ENCODE measurements at regions not wholly inside any gene's neighbourhood (a gene's known extent, or its start where the extent isn't known, plus 50 kb on each side); places are given as distances from the start of the nearest gene placed in this dataset.
A peak's percentile ranks its signal among the peaks of the same experiment; 100 is the strongest.

DNA sequence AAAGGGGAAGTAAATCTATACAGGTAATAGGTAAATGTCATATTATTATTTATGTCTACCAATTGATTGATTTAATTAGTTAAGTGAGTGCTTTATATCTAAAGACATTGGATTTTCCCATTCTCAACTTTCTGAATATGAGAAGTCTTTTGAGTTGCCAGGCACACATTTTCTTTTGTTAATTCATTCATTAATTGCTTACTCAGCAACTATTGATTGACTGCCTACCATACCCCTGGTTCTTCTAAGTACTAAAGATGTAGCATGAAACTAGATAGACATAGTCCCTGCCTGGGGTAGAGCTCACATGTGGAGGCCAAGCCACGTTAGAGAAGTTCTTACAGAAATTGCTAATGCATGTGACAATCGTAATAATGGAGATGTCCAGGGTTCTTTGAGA, 253.1 kb upstream of the LYZL1 start:
- FAIRE-seq: no peak

DNA sequence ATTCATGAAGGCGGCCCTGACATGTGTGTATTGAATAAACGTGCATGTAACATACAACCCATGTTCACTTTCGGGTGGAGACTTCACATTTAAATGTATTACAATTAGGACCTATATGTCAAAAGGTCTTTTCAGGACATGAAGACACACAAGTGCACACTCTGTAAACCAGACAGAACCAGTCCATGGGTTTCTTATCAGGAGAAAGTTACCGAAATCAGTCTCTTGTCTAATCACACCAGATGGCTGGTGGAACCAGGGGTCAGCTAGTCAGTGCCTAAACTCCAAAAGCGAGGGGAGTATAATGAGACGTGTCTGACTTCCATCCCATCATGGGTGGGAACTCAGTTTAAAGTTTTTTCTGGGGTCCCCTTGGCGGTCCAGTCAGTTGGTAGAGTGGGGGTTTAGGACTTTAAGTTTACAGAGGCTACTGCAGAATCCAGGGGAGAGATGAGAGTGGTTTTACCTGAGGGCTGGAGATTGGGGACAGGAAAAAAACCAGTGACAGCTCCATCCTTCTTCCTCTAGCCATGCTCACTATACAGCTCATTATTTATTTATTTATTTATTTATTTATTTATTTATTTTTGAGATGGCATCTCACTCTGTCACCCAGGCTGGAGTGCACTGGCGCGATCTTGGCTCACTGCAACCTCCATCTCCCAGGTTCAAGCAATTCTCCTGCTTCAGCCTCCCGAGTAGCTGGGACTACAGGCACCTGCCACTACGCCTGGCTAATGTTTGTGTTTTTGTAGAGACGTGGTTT, 251.3 kb upstream of the LYZL1 start:
- FAIRE-seq: no peak

DNA sequence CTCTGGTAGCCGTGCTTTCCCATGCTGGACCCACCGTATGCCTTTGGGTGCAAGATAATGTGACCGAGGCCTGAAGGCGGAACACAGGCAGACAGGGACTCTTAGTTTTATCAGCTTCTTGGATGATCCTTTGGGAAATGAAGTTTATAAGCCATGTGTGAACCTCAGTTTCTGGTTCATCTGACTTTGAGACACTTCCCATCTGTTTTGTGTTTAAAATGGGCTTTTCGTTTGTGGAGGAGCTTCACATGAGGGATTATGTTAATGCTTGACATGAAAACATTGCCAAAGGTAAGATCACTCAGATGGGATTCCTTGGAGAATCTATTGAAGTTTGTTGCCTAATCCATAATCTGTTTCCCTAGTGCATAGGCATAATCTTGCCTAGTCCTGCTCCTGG, 249.8 kb upstream of the LYZL1 start:
- FAIRE-seq: no peak

GRCh38 chr10:29039677-29040189, 249.1 kb upstream of the LYZL1 start:
- no peak for FAIRE-seq

DNA sequence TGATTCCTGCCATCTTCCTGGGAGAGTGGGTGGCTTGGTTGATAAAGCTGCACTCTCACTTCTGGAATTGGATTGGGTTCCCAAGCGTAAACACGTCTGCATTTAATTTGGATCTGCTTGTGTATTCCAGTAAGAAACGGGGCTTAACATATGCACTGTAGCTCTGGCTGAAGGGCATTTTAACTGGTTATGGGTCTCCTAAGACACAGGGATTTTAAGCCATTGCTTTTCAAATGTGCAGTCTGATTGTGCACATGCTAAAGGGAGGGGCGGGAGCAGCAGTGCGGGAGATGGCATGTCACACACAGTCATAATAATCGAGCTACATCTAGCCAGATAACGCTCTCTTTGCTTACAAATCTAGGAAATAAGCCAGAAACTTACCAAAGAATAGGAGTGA, 247.3 kb upstream of the LYZL1 start:
- FAIRE-seq: no peak

DNA sequence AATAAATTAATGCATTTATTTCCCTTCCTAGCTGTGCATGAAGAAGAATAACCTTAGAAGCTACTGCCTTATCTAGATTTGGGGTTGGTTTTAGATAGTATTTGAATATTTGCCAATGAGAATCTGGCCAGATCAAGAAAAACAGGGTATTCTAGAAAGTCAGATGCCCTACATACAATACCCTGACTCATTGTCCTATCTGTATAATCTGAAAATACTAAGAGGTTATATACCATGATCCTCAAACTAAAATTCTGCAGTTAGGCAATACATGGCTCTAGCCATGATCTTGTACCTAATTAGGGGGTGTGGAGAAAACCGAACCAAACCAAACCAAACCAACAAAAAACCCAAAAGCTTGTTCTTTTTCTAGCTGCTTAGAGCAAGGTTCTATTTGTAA, 240.4 kb upstream of the LYZL1 start:
- FAIRE-seq: no peak

DNA sequence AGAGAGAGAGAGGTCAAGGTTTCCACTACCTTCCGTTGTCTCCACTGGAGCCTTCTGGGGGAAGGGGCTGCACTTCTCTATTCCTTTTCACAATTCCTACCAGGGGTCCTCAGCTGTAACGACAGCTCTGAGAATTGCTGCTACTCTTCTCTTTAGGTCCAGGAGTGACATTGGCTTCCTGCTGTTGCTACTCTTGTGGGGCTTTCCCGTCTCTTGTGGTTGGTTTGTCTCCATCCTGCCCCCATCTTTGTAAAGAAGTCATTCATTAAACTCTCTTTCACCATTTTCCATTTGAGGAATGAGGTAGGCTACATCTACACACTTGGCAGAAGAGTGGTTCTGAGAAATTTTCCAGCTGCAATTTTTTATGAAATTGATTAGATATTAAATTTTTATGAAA, 238.8 kb upstream of the LYZL1 start:
- FAIRE-seq: no peak

GRCh38 chr10:29055101-29055500, 233.8 kb upstream of the LYZL1 start:
- FAIRE-seq: no peak

DNA sequence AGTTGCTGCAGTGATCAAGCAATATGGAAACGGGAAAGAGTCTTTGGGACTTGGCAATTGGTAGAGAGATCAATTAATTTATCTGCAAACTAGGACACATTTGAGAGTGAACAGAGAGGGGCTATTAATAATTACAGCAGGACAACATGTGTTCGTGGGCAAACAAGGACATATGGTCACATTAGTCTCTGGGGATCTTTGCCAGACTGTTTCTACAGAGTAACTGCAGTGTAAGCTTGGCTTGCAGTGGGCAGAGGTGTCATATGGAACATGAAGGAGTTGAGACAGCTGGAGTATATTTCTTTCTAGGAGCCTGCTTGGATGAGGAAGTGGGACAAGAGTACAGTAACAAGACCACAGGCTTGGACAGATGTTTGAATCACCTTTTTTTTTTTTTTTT, 232.1 kb upstream of the LYZL1 start:
- FAIRE-seq: peak; percentile 91

GRCh38 chr10:29057822-29058331, 231.0 kb upstream of the LYZL1 start:
- no peak for FAIRE-seq

DNA sequence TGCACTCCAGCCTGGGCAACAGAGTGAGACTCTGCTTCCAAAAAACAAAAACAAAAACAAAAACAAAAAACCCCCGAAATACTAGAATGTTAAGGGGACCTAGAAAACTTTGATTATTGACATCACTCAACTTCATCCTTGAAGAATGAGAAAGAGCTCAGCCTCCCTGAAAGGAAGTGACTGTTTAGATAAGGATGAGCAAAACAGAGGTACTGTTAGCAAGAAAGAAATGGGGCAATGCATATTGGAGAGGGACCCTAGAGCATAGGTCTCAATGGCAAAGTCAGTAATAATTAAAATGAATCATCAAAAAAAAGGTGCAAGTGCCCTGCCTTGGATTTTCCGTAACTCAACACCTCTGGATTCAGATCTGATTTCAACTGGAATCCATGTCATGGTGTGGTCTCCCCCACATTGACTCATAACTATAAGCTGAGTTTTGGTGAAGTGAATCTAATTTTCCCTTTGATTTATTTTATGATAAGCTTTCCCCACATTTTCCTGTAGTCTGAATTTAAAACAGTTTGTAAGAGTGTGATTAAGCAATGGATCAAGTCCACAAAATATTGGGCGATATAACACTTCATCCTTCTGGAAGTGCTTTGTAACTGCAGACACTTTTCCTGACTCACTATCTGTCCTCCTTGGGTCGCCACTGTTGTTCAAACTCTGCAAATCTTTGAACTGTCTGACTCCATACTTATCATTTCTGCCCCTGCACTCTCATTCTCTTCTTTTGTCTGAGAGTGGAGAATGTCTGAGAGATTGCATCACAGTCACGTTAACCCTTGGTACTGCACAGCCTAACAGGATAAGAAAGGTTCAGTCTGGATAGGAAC, 224.8 kb upstream of the LYZL1 start:
- no peak for FAIRE-seq

GRCh38 chr10:29064680-29065079, 224.2 kb upstream of the LYZL1 start:
- FAIRE-seq: no peak

- no peak for FAIRE-seq
These were observed 221.7 kb upstream of the LYZL1 start for GRCh38 chr10:29067161-29067560.

GRCh38 chr10:29067628-29068027, 221.2 kb upstream of the LYZL1 start:
- FAIRE-seq: no peak

- FAIRE-seq: no peak
These were observed 220.6 kb upstream of the LYZL1 start for GRCh38 chr10:29068302-29068701.

DNA sequence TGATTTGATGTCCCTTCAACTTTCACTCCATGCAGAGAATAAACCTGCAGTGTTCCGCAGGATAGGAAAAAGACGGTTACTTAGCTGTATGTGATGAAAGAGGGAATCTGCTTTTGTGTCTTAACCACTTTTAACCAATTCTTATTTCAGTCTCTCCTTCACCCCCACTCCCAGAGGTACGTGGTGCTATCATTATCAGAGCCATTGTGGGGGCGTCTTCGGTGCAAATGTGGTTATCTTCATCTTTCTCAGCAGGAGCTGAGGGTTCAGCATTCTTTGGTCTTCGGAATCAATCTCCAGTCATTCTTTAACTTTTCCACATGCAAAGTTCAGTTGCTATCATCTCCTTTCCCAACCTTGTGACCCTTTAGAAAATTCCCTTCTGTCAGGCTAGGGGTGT, 219.9 kb upstream of the LYZL1 start:
- FAIRE-seq: no peak

- FAIRE-seq: no peak
These were observed 218.9 kb upstream of the LYZL1 start for GRCh38 chr10:29069941-29070340.

DNA sequence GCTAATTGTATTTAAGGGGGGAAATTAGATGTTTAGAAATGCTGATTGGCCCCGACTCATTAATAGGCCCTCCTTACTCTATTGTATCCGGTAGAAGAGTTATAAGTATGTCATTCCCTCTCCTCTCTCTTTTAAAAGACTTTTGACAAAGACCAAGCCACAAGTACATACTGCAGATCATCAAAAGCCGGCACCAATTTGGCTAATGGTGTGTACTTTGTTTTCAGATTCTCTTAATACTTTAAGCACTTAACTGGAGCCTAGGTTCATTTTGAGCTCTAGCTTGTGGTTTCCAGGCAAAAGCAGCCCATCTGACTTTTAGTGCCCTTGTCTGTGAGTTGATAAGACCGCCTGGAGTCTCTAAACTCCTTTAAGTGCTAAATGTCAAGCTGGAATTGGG, 210.0 kb upstream of the LYZL1 start:
- FAIRE-seq: peak; percentile 47

DNA sequence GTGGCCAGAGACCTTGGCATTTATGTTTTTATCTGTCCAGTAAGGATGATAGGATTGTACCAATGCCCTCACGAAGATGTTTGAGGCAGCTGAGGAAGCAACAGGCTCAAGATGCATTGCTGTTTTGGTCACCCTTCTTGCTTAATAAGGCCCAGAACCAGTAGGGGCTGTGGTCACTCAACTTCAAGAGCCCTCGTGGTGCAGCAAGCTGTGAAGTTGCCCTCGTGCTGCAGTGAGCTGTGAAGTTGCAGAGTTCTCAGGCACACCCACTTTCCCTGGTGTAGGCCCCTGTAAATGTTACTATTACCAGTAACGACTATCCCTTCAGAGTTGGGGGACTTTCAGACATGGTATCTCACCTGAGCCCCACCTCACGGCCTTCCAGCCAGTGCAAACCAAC, 207.6 kb upstream of the LYZL1 start:
- FAIRE-seq: no peak

DNA sequence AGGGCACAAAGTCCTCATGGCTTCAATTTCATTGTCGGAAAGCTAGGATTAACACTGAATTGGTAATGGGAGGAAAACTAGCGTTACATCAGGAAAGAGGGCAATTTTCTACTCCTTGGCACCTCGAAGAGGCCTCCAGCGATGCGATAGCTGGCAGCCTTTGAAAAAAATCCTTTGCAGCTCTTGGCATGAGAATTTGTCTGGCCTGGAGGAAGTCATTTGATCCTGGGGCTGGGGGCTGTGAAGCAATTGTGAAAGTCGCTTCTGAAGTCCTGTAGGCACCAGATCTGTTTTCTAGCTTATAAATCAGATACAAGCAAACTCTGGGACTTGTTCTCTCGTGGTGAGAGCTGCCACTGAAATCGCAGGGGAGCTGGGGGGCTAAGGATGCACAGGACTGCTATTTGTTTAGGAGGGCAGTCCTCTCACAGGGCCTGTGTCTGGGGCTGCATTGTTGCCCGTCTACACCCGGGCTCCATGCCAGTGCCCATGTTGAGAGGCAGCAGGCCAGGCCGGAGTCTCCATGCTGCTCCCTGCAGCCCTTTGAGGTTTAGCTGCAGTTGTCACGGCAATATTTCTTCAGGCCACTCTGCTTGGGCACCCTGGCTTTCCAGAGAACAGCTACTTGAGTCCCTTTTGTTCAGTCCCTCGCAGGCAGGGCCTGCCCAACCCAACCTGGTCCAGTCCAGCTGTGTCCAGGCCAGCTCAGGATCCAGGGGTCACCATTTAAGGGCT, 206.8 kb upstream of the LYZL1 start:
- FAIRE-seq: no peak

DNA sequence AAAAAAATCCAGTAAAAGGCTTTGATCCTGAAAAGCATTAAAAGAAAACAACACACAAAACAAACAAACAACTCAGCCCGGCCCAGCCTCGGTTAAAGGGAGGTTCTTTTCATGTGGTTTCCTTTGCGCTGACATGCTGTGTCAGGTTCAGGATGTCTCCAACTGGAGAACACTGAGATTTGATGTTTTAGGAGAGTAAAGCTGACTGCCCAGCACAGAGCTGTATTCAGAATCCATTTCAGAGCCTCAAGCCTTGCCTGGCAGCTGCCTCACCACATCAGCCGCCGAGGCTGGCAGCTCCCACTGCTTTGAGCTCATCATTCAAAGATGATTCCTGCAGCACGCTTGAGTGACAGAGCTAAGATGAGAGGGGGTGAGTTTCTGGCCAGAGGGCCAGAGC, 205.8 kb upstream of the LYZL1 start:
- FAIRE-seq: no peak

GRCh38 chr10:29084681-29085307, 204.1 kb upstream of the LYZL1 start:
- no peak for FAIRE-seq

DNA sequence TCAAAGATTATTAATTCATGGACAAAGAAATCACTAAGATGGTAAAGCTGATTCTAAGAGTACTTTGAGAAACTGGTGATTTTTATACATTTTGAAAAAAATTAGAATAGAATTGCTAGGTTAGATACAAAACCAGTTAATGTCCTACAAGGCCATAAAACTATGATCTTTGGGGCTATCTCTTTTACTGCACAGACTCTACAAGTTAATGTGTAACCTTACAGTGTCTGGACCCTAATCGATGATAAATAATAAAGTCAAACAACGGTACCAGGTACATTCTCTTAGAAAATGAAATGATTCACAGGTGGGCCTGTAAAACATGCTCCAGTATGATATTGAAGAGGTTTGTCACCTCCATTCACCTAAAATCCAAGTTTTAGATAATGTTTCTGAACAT, 199.8 kb upstream of the LYZL1 start:
- no peak for FAIRE-seq

Measured in islet of Langerhans (tissue), 1 donor.